ENCODE measurements at regions not wholly inside any gene's neighbourhood (a gene's known extent, or its start where the extent isn't known, plus 50 kb on each side); places are given as distances from the start of the nearest gene placed in this dataset.
"Not testable (repeated sequence)": the region's sequence is repeated elsewhere in the genome, so short reads cannot be mapped to it uniquely, and the experiment has no call there.

DNA sequence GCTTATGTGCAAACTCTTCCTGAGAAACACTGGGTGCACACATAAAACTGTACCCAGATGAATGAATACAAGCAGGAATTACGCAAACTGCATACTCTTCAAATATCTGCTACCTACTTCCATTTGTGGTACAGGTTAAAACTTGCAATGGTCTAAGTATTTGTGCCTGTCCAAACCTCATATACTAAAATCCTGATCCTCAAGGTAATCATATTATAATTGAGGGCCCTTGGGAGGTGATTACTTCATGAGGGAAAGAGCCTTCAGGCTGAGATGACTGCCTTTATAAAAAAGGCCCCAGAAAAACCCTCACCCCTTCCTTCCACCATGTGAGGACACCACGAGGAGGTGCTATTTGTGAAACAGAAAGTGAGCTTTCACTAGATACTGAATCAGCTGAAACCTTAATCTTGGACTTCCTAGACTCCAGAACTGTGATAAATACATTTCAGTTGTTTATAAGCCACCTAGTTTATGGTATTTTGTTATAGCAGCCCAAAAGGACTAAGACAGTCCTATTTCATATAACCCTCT, 1977.2 kb downstream of the PCDH7 start:
- no peak for ATAC-seq
- TF ChIP-seq, protein P1, sequence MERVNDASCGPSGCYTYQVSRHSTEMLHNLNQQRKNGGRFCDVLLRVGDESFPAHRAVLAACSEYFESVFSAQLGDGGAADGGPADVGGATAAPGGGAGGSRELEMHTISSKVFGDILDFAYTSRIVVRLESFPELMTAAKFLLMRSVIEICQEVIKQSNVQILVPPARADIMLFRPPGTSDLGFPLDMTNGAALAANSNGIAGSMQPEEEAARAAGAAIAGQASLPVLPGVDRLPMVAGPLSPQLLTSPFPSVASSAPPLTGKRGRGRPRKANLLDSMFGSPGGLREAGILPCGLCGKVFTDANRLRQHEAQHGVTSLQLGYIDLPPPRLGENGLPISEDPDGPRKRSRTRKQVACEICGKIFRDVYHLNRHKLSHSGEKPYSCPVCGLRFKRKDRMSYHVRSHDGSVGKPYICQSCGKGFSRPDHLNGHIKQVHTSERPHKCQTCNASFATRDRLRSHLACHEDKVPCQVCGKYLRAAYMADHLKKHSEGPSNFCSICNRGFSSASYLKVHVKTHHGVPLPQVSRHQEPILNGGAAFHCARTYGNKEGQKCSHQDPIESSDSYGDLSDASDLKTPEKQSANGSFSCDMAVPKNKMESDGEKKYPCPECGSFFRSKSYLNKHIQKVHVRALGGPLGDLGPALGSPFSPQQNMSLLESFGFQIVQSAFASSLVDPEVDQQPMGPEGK (CRISPR knock-in tag; IDR thresholded peaks at IDR 0.05; ENCODE audit: borderline replicate concordance), result no peak
- no peak for TF ChIP-seq ZC3H10 (CRISPR knock-in tag; IDR thresholded peaks at IDR 0.05)
- TF ChIP-seq ZNF565 (CRISPR knock-in tag; conservative IDR thresholded peaks at IDR 0.05; ENCODE audit: low read depth), result no peak
- TF ChIP-seq ZNF8 (CRISPR knock-in tag; IDR thresholded peaks at IDR 0.05), result no peak
- TF ChIP-seq ESRRG (CRISPR knock-in tag; IDR thresholded peaks at IDR 0.05), result no peak
- TF ChIP-seq ARNTL (CRISPR knock-in tag; IDR thresholded peaks at IDR 0.05; ENCODE audit: borderline replicate concordance, low read depth), result no peak

DNA sequence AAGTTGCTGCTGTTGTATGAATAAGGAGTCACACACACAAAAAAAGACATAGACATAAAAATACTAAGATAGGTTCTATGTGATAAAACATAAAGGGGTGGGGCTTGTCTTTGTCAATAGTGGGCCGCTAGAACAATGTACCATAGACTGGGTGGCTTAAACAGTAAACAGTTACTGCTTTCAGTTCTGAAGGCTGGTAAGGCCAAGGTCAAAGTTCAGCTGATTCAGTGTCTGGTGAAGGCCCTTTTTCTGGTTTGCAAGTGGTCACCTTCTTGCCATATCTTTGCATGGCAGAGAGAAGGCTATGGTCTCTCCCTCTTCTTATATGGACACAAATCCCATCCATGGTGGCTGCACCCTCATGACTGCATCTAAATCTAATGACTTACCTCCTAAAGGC, 1980.7 kb downstream of the PCDH7 start:
- TF ChIP-seq ARNTL (CRISPR knock-in tag; IDR thresholded peaks at IDR 0.05; ENCODE audit: borderline replicate concordance, low read depth) (no peak), ZNF70 (CRISPR knock-in tag; IDR thresholded peaks at IDR 0.05) (no peak), ZFP3 (CRISPR knock-in tag; IDR thresholded peaks at IDR 0.05) (no peak), SNAI2 (CRISPR knock-in tag; IDR thresholded peaks at IDR 0.05) (no peak), PPARA (CRISPR knock-in tag; IDR thresholded peaks at IDR 0.05; ENCODE audit: borderline replicate concordance) (no peak), OSR1 (CRISPR knock-in tag; IDR thresholded peaks at IDR 0.05) (no peak), CSDC2 (CRISPR knock-in tag; IDR thresholded peaks at IDR 0.05) (no peak), ZC3H10 (CRISPR knock-in tag; IDR thresholded peaks at IDR 0.05) (no peak), ESRRG (CRISPR knock-in tag; IDR thresholded peaks at IDR 0.05) (no peak), ZNF565 (CRISPR knock-in tag; conservative IDR thresholded peaks at IDR 0.05; ENCODE audit: low read depth) (no peak)
- TF ChIP-seq, protein P2, sequence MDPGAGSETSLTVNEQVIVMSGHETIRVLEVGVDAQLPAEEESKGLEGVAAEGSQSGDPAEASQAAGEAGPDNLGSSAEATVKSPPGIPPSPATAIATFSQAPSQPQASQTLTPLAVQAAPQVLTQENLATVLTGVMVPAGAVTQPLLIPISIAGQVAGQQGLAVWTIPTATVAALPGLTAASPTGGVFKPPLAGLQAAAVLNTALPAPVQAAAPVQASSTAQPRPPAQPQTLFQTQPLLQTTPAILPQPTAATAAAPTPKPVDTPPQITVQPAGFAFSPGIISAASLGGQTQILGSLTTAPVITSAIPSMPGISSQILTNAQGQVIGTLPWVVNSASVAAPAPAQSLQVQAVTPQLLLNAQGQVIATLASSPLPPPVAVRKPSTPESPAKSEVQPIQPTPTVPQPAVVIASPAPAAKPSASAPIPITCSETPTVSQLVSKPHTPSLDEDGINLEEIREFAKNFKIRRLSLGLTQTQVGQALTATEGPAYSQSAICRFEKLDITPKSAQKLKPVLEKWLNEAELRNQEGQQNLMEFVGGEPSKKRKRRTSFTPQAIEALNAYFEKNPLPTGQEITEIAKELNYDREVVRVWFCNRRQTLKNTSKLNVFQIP (CRISPR knock-in tag; IDR thresholded peaks at IDR 0.05; ENCODE audit: borderline replicate concordance, low read depth), result no peak

DNA sequence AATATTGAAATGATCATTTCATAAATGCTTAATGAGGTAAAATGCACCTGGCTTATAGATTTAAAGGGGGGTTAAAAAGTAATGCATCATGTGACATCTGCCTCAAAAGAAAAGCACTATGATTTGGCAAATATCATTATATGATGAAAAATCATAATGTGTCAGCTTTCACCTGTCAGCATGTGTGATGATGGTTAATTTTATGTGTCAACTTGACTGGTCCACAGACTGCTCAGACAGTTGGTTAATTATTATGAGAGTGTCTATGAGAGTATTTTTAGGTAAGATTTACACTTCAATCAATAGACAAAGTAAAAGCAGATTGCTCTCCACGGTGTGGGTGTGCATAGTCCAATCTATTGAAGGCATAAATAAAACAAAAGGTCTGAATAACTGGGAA, 1986.7 kb downstream of the PCDH7 start:
- ATAC-seq, result no peak

More for the DNA sequence above, 1980.7 kb downstream of the PCDH7 start:
- ATAC-seq, result no peak

DNA sequence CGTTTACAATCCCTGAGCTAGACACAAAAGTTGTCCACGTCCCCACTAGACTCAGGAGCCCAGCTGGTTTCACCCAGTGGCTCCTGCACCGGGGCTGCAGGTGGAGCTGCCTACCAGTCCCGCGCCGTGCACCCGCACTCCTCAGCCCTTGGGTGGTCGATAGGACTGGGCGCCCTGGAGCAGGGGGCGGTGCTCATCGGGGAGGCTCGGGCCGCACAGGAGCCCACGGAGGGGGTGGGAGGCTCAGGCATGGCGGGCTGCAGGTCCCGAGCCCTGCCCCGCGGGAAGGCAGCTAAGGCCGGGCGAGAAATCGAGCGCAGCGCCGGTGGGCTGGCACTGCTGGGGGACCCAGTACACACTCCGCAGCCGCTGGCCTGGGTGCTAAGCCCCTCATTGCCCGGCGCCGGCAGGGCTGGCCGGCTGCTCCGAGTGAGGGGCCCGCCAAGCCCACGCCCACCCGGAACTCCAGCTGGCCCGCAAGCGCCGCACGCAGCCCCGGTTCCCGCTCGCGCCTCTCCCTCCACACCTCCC, 1996.0 kb downstream of the PCDH7 start:
- ATAC-seq, result not testable (repeated sequence)

More for the DNA sequence above, 1986.7 kb downstream of the PCDH7 start:
- TF ChIP-seq ESRRG (CRISPR knock-in tag; IDR thresholded peaks at IDR 0.05) (no peak), ZFP30 (CRISPR knock-in tag; IDR thresholded peaks at IDR 0.05) (no peak), BACH2 (CRISPR knock-in tag; IDR thresholded peaks at IDR 0.05; ENCODE audit: borderline replicate concordance) (no peak), ZNF565 (CRISPR knock-in tag; conservative IDR thresholded peaks at IDR 0.05; ENCODE audit: low read depth) (no peak), ZC3H10 (CRISPR knock-in tag; IDR thresholded peaks at IDR 0.05) (no peak), RARB (CRISPR knock-in tag; IDR thresholded peaks at IDR 0.05) (no peak), GLIS3 (CRISPR knock-in tag; IDR thresholded peaks at IDR 0.05) (no peak), ISL1 (CRISPR knock-in tag; IDR thresholded peaks at IDR 0.05) (no peak), ZFP3 (CRISPR knock-in tag; IDR thresholded peaks at IDR 0.05) (no peak), TCF4 (CRISPR knock-in tag; IDR thresholded peaks at IDR 0.05; ENCODE audit: borderline replicate concordance) (no peak), OSR1 (CRISPR knock-in tag; IDR thresholded peaks at IDR 0.05) (no peak), ZNF8 (CRISPR knock-in tag; IDR thresholded peaks at IDR 0.05) (no peak)
- TF ChIP-seq, protein P1 (CRISPR knock-in tag; IDR thresholded peaks at IDR 0.05; ENCODE audit: borderline replicate concordance), result no peak
- TF ChIP-seq, protein P2 (CRISPR knock-in tag; IDR thresholded peaks at IDR 0.05; ENCODE audit: borderline replicate concordance, low read depth), result no peak

Measured in SK-N-SH treated with all-trans-retinoic acid at 6 μM for 48 hours (cell line).